ENCODE measurements at regions not wholly inside any gene's neighbourhood (a gene's known extent, or its start where the extent isn't known, plus 50 kb on each side); places are given as distances from the start of the nearest gene placed in this dataset.

DNA sequence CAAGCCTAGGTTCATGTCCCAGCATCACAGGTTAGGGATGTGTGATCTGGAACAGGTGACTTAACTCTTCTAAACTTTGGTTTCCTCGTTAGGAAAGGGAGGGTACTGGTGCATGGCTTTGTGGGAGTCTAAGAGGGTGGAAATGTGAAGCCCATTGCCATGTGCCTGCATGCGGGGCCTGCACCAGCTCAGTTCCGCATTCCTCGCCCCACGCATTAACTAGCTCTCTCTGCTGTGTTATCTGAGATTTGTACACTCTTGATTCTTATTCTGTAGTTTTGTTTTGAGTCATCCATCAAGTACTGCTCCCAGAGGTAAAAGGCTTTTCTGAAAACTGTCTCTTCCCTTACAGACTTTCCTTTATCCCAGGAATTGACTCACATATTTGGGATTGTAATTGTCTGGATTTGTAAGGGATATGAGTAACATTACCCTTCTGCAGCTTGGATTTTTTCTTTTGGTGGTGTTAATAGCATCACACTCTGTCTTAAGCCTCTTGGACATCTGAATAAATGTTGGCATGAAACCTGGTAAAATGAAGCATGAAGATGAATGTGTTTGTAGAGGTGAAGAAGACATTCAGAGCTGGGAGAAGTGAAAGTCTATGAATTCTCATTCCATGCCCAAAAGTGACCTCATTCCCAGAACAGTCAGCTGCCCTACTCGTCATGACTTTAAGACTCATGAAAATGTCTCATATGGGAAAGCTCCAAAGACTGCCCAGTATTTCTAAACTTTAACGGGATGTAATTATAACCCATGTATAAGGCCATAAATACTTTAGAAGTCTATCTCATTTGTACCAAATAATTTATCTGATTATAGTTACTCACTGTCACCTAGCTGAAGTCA, 357.3 kb downstream of the FOXA2 start:
- DNase-seq (ENCODE audit: low read depth in 3 of 3) = no peak

DNA sequence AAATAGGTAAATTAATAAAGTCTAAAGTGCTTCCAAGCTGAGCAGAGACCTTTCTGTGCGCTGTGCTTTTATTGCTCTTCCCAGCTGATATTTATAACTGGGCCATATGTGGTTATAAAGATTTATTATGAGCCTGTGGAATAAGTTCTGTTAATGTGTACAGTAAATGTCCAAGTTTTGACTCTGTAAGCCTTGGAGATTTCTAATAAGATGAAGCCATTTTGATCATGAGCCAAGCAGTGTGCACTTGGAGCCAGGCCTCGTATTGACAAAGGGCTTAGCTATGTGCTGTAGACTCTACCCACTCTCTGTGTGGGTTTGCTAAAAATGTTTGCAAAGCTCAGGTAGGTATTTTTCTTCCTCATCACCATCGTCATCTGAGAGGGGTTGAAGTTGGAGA, 361.1 kb downstream of the FOXA2 start:
- no peak for DNase-seq (ENCODE audit: low read depth in 3 of 3)

DNA sequence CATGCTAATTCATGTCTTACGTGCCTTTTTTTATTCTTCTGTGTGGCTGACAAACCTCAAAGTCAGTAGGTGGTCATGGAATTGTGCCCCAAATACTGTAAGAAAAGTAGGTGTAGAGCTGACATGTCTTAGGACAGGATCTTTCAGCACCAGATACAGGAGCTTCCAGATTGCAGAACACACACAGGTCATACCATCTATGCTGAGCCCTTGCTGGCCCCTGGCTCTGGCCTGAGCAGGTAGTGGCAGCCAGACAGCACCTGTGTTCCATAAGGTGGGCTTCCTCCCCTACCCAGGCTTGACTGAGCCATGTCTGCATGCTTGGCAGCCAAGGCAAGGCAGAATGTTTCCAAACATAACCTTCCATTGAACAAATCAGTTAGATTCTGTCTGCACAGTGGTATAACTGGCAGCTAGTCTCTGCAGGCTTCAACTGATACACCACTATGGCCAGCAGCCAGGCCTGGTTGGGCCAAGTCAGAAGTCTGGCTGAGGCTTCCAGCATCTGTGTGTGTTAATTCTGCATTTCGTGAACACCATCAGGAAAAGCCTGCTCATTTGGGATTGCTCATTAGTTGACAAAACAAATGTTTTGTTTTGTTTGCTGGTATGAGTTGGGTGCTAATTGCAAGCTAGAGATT, 366.5 kb downstream of the FOXA2 start:
- no peak for DNase-seq (ENCODE audit: low read depth in 3 of 3)

DNA sequence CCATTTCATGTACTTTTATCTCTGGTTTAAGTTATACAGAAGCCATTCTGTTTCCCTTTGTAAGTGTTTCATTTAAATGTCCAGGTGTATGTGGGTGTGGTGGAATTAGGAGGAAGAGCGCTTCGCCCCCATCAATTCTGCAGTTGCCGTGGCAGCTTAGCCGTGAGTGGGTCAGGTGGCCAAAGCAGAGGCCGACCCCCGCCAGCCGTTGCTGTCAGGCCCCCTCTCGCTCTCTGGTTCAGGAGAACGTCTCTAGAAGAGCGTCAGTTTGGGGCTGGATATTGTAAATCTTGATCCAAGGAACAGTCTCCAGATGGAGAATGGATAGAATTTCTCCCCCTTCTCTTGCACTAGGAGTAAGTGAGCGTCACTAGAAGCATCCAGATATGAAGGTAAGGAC, 367.4 kb downstream of the FOXA2 start:
- DNase-seq (ENCODE audit: low read depth in 3 of 3) = no peak

DNA sequence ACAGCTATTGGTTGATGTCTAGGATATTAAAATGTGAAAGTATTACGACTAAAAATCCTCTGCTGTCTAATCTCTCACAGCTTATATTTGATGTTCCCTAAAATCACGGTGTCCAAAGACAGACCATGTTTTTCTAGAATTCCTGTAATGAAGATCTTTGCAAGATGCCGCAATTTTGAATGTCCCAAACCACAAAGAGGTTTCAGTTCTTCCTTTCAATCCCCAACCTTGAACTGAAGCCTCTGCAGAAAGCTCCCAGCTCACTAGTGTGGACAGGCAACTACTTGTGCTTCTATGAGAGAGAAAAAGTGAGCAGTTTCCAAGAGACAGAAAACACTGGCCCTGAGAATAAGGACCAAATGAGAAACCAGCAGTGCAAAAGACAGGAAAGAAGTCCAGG, 370.1 kb downstream of the FOXA2 start:
- DNase-seq (ENCODE audit: low read depth in 3 of 3) = no peak

DNA sequence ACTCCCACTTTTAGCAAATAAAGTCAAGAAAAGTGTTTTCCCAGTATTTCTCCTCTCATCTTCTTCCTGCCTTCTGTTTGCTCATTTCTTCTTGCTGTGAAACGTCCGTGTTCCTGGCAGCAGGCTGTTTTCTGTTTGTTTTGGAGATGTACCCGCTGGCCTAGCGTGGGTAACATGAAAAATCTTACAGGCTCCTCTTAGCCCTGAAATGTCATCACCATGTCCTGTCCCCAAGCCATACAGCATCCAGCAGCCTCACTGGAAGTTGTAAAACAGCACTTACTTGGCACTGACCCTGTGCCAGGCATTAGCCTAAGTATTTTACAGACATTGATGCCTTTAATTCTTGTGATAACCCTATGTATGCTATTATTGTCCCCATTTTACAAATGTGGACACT, 371.1 kb downstream of the FOXA2 start:
- DNase-seq (ENCODE audit: low read depth in 3 of 3) = no peak

DNA sequence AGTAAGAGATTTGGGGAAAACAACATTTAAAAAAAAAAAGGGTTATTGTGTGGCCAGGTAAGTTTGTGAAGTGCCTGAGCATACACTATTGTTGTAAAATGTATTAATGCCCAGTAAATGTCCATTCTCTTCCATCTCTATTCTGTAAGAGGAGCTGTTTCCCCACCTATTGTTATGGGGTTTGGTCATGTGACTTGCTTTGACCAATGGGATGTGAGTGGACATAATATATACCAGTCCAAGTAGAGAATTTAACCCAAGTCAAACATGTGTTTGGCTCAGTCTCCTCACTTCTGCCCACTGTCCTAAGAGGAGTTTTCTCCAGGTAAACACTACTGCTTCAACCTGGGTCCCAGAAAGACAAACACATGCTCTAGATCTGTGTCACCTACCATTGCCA, 377.1 kb downstream of the FOXA2 start:
- DNase-seq (ENCODE audit: low read depth in 3 of 3) = no peak

DNA sequence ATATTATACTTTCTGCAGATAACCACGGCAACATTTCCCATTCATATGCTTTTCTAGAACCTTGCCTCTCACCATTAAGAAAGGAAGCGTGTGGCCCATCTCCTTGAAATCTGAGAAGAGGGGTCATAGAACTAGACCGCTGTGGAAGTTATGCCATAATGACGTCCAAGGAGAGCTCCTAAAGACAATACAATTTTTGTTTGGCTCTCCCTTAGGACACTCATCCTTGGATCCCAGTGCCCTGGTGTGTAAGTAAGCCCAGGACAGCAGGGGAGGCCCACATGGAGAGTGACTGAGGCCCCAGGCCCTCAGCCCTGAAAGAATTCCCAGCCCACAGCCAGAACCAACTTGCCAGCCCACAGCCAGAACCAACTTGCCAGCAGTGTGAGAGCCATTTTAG, 379.6 kb downstream of the FOXA2 start:
- no peak for DNase-seq (ENCODE audit: low read depth in 3 of 3)

DNA sequence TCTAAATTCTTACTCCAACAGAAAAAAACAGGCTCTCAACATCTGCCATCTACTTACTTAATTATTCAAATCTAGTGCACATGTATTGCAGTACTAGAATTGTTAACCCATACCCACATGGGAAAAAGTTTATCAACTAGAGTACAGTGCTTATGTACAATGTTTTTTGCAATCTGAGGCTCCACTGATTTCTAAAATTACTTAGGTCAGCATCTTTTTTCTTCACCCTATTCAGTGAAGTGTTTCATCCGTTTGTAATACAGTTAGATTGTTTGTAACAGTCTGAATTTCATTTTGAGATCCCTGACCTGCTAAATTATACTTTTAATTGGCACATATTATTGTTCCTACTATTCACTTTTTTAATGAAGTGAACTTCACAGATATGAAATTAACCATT, 402.2 kb downstream of the FOXA2 start:
- no peak for DNase-seq (ENCODE audit: low read depth in 3 of 3)

DNA sequence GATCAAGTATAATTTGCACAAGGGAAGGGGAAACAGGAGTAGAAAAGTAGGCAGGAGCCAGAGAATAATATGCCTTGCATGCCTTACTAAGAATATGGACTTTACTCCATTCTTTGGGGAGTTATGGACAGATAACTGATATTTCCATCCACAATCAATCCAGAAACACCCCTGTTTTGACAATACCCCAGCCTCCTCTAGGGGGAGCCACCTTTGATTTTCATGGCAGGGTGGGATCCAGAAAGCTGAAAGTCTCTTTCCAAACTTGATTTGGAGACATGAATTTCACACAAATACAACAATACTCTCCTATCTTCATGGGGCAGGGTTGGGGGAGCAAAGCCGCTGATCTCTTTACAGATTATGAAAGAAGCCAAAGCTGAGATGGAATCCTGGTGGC, 404.1 kb downstream of the FOXA2 start:
- DNase-seq (ENCODE audit: low read depth in 3 of 3) = no peak

DNA sequence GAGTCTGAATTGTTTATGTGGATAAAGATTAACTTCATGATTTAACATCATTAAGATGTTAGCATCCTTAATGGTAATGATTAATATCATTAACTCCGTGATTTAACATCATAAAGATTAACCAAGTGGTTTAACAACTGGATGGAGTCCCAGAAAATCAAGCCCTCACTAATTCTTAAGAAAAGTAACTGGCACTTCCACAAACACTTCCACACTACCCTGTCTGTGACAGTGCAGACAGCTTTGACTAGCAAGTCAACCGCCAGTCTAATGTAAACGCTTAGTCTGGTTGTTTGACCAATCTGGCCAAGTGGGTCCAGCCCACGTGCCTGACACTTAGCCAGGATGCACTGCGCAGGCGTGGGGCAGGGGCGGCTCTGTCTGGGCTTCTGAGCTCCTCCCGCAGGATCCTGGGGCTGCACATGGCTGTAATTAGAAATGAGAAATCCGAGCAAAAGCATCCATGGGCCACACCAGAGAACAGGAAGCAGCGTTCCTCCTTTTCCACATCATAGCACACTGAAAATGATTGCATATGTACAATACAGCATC, 424.2 kb downstream of the FOXA2 start:
- no peak for DNase-seq (ENCODE audit: low read depth in 3 of 3)

DNA sequence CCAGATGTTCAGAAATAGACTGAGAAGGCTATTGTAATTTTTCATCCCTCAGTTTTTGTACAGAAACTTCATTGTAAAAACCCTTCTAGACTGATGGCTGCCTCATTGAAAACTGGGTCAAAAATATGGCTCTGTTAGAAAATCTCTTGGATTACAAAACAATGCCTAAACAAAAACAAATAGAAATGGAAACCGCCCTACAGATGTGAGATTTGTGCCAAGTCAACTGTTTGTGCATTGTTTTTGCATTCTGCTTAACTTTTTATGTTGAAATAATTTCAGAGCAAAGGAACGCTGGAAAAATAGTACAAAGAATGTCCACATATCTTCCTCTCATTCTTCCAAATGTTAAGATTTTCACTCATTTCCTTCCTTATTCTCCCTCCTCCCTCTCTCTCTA, 425.1 kb downstream of the FOXA2 start:
- DNase-seq (ENCODE audit: low read depth in 3 of 3) = no peak

DNA sequence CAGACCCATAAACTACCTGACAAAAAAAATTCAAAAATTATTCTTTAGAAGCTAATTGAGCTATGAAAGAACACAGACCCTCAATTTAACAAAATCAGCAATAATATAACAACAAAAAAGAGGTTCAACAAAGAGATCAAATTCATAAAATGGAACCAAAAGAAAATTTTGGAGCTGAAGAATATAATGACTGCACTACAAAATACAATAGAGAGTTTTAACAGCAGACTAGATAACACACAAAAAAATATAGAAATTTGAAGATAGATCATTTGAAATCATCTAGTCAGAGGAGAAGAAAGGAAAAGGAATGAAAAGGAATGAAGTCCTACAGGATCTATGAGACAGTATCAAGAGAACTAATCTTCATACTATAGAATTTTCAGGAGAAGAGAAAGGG, 422.1 kb downstream of the PAX1 start:
- DNase-seq (ENCODE audit: low read depth in 3 of 3) = no peak

DNA sequence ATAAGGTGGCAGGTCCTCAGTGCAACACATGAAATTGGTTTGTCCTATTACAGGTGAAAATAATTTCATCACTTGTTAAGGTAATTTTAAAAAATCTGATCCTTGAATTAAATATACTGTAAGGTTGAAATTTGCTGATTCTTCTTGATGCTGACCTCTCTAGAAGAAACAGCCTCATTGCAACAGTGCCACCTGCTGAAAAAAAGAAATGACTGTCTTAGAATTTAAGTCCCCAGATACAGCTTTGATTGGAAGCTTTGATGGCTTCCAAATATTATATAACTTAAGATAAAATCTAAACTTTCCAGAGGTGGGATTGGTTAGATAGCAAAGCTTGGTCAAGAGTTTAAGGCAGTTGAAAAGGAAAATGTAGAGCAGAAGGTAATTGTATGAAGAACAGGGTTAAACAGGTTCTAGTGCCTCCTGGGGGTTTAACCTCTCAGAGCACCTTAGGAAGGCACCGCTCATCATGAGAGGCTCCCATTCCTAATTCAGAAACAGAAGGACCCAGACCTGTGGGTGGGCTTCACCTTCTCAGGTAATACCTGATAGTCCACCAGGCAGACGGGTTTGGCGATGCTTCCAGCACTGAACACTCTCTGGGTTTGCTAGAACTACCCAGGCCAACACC, 401.0 kb downstream of the PAX1 start:
- no peak for DNase-seq (ENCODE audit: low read depth in 3 of 3)

DNA sequence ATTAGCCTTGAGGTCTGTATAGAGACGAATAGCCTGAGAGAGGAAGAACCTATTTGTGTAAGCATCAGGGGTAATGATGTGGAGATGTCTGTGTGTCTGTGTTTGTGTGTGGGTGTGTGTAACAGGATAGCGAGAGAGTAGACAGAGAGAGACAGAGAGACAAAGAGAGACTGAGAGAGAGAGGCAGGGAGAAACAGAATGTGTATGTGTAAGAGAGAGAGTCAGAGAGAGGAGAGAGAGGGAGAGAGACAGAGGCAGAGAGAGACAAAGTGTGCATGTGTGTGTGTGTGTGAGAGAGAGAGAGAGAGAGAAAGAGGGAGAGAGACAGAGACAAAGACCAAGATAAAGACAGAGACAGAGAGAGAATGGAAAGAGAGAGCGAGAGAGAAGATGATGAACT, 396.1 kb downstream of the PAX1 start:
- no peak for DNase-seq (ENCODE audit: low read depth in 3 of 3)

DNA sequence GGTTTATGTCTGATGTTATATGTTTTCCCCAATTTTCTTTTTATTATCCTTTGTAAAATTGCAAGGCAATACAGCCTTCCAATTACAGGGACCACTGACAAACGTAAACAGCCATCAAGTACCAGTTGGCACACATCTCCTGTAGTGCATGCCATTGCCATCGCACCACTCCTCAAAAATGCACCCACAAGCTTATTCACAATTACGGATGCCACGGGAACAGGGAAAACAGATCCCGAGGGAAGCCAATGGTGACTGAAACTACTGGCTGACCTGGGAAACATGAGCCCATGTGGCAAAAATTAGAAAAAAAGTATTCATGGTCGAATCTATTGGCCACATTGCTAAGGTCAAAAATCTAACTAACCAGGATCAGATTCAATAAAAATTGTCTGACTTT, 395.2 kb downstream of the PAX1 start:
- no peak for DNase-seq (ENCODE audit: low read depth in 3 of 3)

DNA sequence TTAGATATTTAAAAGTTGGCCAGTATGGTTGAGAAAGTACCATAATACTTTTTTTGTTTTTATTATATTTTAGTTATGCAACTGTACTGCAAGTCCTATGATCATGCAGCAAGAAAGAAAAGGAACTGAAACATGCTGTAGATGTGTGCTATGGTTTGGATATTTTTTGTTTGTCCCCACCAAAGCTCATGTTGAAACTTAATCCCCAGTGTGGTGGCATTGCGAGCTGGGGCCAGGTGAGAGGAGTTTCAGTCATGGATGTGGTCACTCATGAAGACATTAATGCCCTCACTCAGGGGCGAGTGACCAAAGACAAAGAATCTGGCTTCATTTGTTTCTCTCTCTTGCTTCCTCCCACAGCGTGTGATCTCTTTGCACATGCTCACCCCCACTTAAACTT, 393.9 kb downstream of the PAX1 start:
- no peak for DNase-seq (ENCODE audit: low read depth in 3 of 3)

DNA sequence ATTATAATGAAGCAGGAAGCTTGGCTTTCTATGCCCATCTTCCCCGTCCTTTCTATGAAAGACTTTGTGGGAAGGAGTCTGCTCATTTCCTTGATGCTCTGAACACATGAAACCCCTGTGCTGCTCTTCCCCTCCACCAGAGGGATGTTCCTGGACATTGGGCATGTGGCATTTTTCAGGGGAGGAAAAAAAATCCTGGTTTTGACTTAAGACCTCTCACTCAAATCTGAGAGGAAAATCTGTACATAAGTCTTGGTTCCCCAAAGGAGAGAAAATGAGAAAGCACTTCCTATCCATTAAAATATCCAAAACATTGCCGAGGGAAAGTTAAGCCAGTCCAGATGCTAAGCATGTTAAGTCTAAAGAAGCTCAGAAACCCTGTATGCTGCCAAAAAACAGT, 393.0 kb downstream of the PAX1 start:
- DNase-seq (ENCODE audit: low read depth in 3 of 3) = no peak

DNA sequence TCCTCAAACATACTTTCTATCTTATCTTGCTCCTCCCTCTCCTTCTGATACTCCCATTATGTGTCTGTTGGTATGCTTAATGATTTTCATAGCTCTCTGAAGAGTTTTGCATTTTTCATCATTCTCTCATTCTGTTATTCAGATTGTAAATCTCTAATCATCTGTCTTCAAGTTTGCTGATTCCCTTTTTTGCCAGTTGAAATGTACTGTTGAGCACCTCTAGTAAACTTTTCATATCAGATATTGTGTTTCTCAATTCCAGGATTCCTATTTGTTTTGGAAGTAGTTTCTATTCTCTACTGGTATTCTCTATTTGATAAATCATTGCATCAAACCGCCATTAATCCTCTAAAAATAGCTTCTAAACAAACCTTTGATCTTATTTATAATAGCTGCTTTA, 387.7 kb downstream of the PAX1 start:
- no peak for DNase-seq (ENCODE audit: low read depth in 3 of 3)

DNA sequence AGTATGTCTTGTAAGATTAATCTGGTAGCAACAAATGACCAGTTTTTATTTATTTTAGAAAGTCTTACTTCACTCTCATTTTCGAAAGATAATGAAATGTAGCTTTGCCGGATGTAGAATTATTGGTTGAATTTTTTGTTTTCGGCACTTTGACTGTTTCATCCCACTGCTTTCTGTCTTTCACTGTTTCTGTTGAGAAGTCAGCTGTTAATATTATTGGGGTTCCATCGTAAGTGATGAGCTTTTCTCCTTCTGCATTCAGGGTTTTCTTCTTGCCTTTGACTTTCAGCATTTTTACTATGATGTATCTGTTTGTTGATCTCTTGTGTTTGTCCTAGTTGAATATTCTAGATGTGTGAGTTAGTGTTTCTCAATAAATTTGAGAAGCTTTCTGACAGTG, 383.4 kb downstream of the PAX1 start:
- DNase-seq (ENCODE audit: low read depth in 3 of 3) = no peak

DNA sequence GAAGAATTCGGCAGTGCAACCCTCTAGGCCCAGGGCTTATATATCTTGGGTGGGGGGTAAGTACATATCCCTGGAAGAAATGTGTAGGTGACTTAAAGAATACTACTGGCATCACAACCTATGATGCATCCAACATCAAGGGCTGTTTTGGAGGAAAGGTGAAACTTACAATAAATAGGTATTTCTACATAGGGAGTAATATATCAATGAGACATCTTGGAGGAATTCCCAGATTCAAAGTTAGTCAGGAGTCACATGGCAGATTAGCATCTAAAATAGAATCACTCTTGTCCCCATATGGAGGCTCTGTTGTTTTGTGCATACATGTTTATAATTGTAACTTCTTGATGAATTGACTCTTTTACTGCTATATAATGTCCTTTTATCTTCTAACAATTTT, 375.5 kb downstream of the PAX1 start:
- DNase-seq (ENCODE audit: low read depth in 3 of 3) = no peak

DNA sequence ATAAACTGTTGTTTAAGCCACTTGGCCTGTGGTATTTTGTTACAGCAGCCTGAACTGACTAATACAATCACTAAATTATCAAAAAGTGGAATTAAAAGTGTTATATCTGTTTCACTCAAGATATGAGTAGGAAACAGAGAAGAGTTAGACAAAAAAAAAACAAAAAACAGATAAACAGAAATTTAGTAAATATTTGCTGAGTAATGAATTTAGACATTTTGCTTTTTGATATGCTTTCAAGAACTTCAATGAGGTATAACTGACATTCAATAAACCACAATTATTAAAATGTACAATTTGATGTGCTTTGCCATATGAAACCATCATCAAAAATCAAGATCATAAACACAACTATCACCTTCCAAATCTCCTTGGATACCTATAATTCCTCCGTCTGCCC, 369.2 kb downstream of the PAX1 start:
- DNase-seq (ENCODE audit: low read depth in 3 of 3) = no peak

DNA sequence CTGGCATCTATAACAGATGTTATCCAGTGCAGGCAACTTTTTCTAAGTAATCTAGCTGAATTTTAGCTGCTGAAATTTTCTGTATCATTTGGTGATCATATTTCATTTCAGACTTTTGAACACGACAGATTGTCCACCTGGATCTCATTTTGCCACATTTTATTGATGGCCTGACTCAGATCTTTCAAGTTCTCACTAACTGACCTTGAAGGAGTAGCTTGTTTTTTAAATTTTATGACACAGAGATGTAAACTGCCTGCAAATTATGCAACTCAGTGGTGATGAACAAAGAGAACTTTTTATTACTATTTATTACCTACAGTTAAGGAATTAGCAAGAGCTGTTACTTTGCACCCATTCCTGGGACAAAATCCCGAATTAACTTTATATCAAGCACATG, 366.4 kb downstream of the PAX1 start:
- DNase-seq (ENCODE audit: low read depth in 3 of 3) = no peak
